Natural killer cell (primary cell): ENCODE measurements at regions not wholly inside any gene's neighbourhood (a gene's known extent, or its start where the extent isn't known, plus 50 kb on each side); places are given as distances from the start of the nearest gene placed in this dataset.

Experiments used
- ATAC-seq, 3 donors: fragments of 150-1000 bp in 2 of 3; fragments of 200-7000 bp in 1 of 3; cut with Tn5 transposase; 1 replicate in 1 of 3; 2 replicates in 2 of 3; pipeline ENCODE4 v1.10.0; 2021; ENCODE audit warnings: mild to moderate bottlenecking in 2 of 3, moderate library complexity in 2 of 3
- DNase-seq, 2 donors: peaks; one replicate each; pipeline versions ENCODE4 v3.0.0 to v3.0.0-alpha.2; 2013 to 2021; ENCODE audit warnings: mixed read lengths in 1 of 2
- H3K27ac ChIP-seq: one replicate; pipeline ENCODE4 v1.5.1; 2013; ENCODE audit warnings: mild to moderate bottlenecking, low read length
- H3K27me3 ChIP-seq: one replicate; pipeline ENCODE4 v1.6.1; 2013; ENCODE audit warnings: low read length; ENCODE audit not compliant: control insufficient read depth, insufficient read depth
- H3K36me3 ChIP-seq: one replicate; pipeline ENCODE4 v1.6.1; 2013; ENCODE audit warnings: low read length; ENCODE audit not compliant: control insufficient read depth, insufficient read depth
- H3K4me1 ChIP-seq: one replicate; pipeline ENCODE4 v1.6.1; 2013; ENCODE audit warnings: low read length; ENCODE audit not compliant: control insufficient read depth, insufficient read depth
- H3K4me3 ChIP-seq: one replicate; pipeline ENCODE4 v1.5.1; 2013; ENCODE audit warnings: low read length
- H3K9me3 ChIP-seq: one replicate; pipeline ENCODE4 v1.6.1; 2013; ENCODE audit warnings: low read length; ENCODE audit not compliant: control insufficient read depth, insufficient read depth
- H3K27ac Mint-ChIP-seq, 2 donors: one replicate each; pipeline ENCODE4 v1.8.0; 2022; ENCODE audit warnings: mild to moderate bottlenecking in 2 of 2, mixed read lengths in 2 of 2, moderate library complexity in 1 of 2
- H3K27me3 Mint-ChIP-seq, 2 donors: one replicate each; pipeline ENCODE4 v1.8.0; 2022; ENCODE audit warnings: low read depth in 2 of 2, mixed read lengths in 2 of 2
- H3K36me3 Mint-ChIP-seq: one replicate; pipeline ENCODE4 v1.8.0; 2022; ENCODE audit warnings: mixed read lengths
- H3K4me1 Mint-ChIP-seq, 2 donors: one replicate each; pipeline ENCODE4 v1.8.0; 2022; ENCODE audit warnings: mixed read lengths in 2 of 2
- H3K4me3 Mint-ChIP-seq: one replicate; pipeline ENCODE4 v1.8.0; 2022; ENCODE audit warnings: mild to moderate bottlenecking, moderate library complexity, mixed read lengths
- H3K9me3 Mint-ChIP-seq, 2 donors: one replicate each; pipeline ENCODE4 v1.8.0; 2022; ENCODE audit warnings: mixed read lengths in 2 of 2
- CTCF ChIP-seq: fragments of 200-600 bp; IDR thresholded peaks from one replicate; pipeline ENCODE4 v1.8.0; 2022; ENCODE audit warnings: antibody characterized with exemption
- WGBS: methylation state at CpG from one replicate; pipeline ENCODE4 v1.1.7; 2013; ENCODE audit warnings: missing lambda C conversion rate; ENCODE audit not compliant: insufficient coverage; 5-methylcytosine and 5-hydroxymethylcytosine counted together
- intact Hi-C: fragments of 100-400 bp; cut with micrococcal nuclease; formaldehyde crosslinking; loops from one replicate; pipeline ENCODE4 v1.14.2; 2022

GRCh38 chr10:6988654-6989053, 408.6 kb upstream of the PRKCQ start:
- Histone ChIP-seq H3K27me3 (no peaks in the 10 kb centered on the region), H3K36me3 (no peaks in the 10 kb centered on the region), H3K4me3 (no peak overlapping the region), H3K9me3 (no peaks in the 10 kb centered on the region), H3K4me1 (peaks cover 12% of the 10 kb centered on the region), H3K27ac (no peak overlapping the region)
- 84% methylated on average over 4 of the region's 4 CpGs for WGBS
- H3K4me1 Mint-ChIP-seq, result peaks cover 21 to 30% of the 10 kb centered on the region in 2 donors
- H3K27ac Mint-ChIP-seq, result no peak overlapping the region
- no peak for DNase-seq
- H3K4me3 Mint-ChIP-seq, result no peak overlapping the region
- H3K27me3 Mint-ChIP-seq, result no peaks in the 10 kb centered on the region
- H3K36me3 Mint-ChIP-seq, result no peaks in the 10 kb centered on the region
- intact Hi-C loops, result no loop called here
- no peak for TF ChIP-seq CTCF
- peak in 1 of 3 donors; percentile 31 for ATAC-seq
- no peaks in the 10 kb centered on the region for H3K9me3 Mint-ChIP-seq

GRCh38 chr10:6987536-6987945, 407.5 kb upstream of the PRKCQ start:
- Mint-ChIP-seq H3K4me1 (peaks cover 17 to 30% of the 10 kb centered on the region in 2 donors), H3K4me3 (no peak overlapping the region), H3K27me3 (no peaks in the 10 kb centered on the region), H3K27ac (no peak overlapping the region), H3K9me3 (no peaks in the 10 kb centered on the region), H3K36me3 (no peaks in the 10 kb centered on the region)
- intact Hi-C loops, result no loop called here
- Histone ChIP-seq H3K9me3 (no peaks in the 10 kb centered on the region), H3K4me1 (peaks cover 12% of the 10 kb centered on the region), H3K27me3 (no peaks in the 10 kb centered on the region), H3K4me3 (no peak overlapping the region), H3K27ac (no peak overlapping the region), H3K36me3 (no peaks in the 10 kb centered on the region)
- no peak for TF ChIP-seq CTCF
- ATAC-seq (no peak), DNase-seq (no peak)
- WGBS, result 83% methylated on average over 8 of the region's 8 CpGs

- intact Hi-C loops, result no loop called here
Measured at GRCh38 chr10:6986927-6987326, 406.9 kb upstream of the PRKCQ start.

More at GRCh38 chr10:6986927-6987326, 406.9 kb upstream of the PRKCQ start:
- Histone ChIP-seq H3K4me1 (peaks cover 12% of the 10 kb centered on the region), H3K4me3 (no peak overlapping the region), H3K9me3 (no peaks in the 10 kb centered on the region), H3K36me3 (no peaks in the 10 kb centered on the region), H3K27me3 (no peaks in the 10 kb centered on the region), H3K27ac (no peak overlapping the region)
- no peak for TF ChIP-seq CTCF
- ATAC-seq (no peak), DNase-seq (no peak)
- Mint-ChIP-seq H3K36me3 (no peaks in the 10 kb centered on the region), H3K4me3 (no peak overlapping the region), H3K27me3 (no peaks in the 10 kb centered on the region), H3K9me3 (no peaks in the 10 kb centered on the region), H3K27ac (no peak overlapping the region), H3K4me1 (peaks cover 17 to 30% of the 10 kb centered on the region in 2 donors)
- WGBS, result 97% methylated on average over 10 of the region's 10 CpGs
